HG03196 (cell line): ENCODE measurements at regions not wholly inside any gene's neighbourhood (a gene's known extent, or its start where the extent isn't known, plus 50 kb on each side); places are given as distances from the start of the nearest gene placed in this dataset.

ENCODE experiments used
- ATAC-seq: cut with Tn5 transposase; IDR thresholded peaks from one replicate; pipeline ENCODE4 v1.9.1; 2021; ENCODE audit not compliant: unreplicated experiment

DNA sequence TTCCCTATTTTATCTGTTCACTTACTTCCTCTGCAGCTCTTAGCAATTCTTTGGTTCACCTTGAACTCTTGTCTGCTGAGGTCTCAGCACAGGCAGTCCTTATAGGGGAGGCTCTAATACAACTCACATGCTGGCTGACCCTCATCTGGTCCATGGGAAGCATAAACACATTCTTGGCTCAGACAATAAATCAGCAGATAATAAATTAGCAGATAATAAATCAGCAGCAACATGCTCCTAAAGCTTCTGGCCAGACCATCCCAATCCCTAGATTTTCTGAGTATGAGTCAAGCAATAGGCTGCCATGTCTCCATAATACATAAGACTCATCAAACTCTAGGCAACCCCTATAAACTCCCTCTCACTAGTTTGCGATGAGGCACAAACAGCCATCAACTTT is 208.6 kb upstream of the STEAP4 start:
- no peak for ATAC-seq

- no peak for ATAC-seq
These were observed 202.6 kb upstream of the STEAP4 start for GRCh38 chr7:88509341-88509740.

GRCh38 chr7:88500131-88500530 is 193.4 kb upstream of the STEAP4 start:
- ATAC-seq = no peak

- ATAC-seq = no peak
These were observed 189.4 kb upstream of the STEAP4 start for GRCh38 chr7:88495881-88496725.

DNA sequence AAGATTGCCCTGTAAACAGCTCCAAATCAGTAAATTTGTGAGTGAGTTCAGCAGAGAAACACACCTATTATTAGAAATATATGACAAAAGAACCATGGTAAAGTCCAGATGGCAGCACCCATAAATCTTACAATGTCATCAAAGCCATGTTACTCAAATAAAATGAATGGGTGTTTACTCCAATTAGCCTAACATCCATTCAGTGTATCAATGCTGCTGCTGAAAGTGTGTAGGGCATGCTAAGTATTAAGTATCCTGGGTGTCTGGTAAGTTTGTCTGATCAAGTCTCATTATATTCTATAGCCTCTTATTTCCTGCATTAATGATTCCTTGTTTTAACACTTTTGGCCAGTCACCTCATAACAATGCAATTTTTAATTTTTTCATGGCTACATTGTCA is 185.5 kb upstream of the STEAP4 start:
- no peak for ATAC-seq

DNA sequence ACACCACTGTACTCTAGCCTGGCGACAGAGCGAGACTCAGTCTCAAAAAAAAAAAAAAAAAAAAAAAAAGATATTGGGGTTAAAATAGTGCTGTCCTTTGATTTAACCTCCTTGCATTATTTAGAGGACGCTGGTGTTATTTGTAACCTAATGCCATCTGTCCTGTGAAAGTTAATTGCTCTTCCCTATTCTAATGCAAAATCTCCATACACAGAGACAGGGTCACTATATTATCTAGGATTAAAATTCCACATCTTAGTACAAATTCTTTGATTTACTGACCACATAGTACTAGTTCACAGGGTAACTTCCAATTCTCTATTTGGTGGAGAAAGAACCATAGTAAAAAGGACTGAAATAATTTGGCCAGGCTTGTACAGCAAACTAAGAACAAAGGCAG is 184.2 kb upstream of the STEAP4 start:
- ATAC-seq = no peak

- no peak for ATAC-seq
These were observed 183.5 kb upstream of the STEAP4 start for GRCh38 chr7:88490161-88490560.

DNA sequence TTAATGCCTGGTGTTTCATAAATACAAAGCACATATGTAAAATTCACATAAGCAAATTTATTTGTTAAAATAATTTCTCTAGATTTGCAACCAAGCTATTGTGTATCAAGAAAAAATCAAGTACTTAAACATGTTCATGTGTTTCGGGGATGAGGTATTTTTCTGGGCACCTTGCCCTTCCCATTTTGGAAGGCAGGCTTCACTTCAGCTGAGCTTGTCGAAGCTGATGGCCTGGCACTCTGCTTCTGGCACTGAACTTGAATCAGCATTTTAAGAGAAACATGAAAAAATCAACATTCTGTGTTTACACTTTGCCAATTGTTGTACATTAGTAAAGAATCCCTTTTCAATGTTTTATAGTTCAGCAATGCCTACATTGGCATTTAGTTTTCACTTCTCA is 179.1 kb upstream of the STEAP4 start:
- no peak for ATAC-seq

DNA sequence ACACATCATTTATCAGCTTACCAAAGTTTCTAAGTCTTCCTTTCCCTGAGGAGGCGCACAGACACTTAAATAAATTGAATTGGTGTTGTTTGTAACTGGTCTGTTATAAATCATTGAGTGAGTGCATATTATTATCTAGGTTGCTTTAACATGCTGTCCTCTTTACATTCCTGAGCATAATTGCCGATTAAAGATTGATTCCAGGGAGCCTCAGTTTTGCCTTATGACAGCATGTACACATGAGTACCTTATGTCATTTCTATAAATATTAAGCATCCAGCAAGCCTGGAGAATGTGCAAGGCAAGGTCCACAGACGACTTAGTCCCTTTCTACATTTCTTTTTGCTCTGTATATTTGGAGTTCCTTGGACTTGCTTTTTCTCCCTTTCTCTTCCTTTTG is 177.9 kb upstream of the STEAP4 start:
- ATAC-seq = no peak

GRCh38 chr7:88480896-88481295 is 174.2 kb upstream of the STEAP4 start:
- ATAC-seq = no peak

GRCh38 chr7:88480271-88480670 is 173.6 kb upstream of the STEAP4 start:
- no peak for ATAC-seq

DNA sequence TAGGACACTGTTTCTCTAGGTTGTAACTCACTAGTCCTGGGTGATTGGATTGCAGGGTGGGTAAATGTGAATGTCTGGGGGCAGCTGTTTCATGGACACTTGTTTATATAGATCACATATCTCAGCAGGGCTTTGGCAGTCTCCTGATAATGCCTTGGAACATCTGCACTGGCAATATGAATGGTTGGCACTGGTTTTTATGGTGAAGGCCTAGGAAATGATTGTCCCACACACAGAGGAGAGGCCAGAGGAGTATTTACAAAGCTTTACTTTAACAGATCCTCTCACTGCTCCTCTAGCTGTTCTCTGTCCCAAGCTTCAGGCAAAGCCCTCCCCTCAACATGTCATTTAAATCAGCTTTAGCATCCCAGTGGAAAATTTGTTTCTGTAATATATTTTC is 171.3 kb upstream of the STEAP4 start:
- ATAC-seq = no peak

DNA sequence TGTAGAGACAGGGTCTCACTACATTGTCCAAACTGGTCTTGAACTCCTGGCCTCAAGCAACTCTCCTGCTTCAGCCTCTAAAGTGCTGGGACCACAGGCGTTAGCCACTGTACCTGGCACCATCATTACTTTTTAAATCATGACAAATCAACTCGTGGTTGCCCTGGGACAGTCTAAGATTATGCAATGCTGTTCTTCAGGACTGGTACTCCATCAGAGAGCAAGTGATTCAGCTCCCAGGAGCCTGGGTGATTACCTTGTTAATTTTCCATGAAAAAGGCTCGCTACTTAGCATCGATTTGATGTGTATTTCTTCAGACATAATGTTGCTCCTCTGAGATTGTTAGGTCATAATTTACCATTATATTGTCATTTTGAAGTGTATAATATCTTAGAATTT is 158.9 kb upstream of the STEAP4 start:
- no peak for ATAC-seq

DNA sequence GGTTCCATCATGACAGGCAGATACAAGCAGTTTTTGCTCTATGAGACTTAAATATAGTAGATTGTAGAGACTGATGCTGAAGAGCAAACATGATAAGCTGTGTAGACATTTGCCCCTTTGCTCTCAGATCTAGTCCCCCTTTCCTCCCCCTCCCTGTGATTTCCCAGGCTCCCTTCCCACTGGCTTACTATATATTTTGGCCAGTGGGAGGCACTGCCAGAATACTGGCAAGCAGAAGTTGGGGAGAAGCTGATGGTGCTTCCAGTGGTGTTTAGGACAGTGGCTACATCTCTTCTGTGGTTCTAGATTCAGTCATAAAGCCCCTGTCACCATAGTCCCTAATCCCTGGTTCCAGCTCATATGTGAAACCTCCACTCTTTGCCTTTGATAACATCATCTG is 156.1 kb upstream of the STEAP4 start:
- ATAC-seq = no peak

DNA sequence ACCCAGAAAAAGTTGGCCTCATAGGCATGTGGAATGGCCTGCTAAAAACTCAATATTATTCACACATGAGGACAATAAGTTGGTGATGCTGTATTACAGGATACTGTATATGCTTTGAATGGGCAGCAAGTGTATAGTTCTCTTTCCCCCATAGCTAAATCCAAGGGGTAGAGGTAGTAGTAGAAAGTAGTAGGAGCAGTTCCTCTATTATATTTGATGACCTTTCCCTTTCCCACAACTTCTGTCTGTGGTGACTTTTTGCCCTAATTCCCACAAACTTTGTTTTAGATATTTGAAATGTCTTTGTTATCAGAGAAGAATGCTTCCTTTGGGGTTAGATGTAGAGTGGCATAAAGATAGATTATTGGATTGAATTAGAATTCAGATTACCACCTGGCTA is 154.0 kb upstream of the STEAP4 start:
- ATAC-seq = no peak

DNA sequence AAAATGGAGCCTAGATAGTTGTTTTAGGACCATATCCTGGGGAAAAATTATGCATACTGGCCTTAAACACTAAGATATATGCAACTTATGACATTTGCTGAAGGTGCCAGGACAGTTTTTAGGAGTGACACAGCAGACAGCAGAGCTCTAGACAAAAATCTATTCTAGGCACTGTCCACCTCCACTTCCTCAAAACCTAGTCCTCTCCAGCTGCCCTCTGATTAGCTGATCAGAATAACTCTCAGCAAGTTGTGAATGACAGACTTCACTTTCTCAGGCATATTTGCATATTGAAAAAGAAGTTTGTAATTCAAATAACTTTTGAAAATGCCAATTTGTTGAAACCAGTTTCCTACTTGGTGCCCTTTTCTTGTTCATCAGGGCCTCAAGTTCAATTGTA is 152.3 kb upstream of the STEAP4 start:
- no peak for ATAC-seq

- ATAC-seq = no peak
These were observed 151.6 kb upstream of the STEAP4 start for GRCh38 chr7:88458279-88458678.

DNA sequence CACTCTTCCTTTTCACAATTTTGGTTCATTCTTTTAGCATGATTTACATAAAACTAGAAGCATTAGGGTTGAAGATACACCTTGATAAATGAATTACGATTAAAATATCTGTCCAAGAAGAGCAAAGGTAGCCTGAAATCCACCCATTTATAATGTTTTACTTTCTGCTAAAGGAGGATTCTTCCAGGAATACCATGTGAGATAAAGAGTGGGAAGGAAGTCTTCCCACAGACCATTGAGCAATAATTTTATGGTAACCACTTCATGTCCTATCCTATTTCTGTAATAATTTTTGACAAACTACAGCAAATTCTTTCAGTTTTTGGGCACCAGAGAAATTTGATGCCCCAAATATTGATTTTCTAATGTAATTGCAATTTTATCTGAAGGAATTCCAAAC is 150.6 kb upstream of the STEAP4 start:
- no peak for ATAC-seq

- ATAC-seq = no peak
These were observed 149.8 kb upstream of the STEAP4 start for GRCh38 chr7:88456490-88456889.

GRCh38 chr7:88455696-88456095 is 149.0 kb upstream of the STEAP4 start:
- ATAC-seq = no peak

DNA sequence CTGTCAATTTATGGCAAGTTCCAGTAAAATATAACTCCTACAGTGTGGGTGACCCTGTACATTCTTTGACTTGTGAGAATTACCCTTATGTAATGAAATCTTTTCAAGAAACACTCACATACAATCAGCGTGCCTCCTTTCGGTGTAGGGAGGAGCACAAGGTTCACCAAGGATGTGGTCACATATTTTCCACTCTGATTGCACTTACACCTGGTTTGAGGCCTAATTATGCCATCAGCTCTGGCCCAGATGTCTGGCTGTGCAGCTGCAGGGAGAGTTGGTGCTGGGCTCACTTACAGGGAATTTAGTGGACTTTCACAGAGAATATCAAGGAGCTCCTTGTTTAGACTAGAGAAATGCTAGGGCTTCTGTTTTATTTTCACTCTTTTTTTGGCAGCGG is 146.0 kb upstream of the STEAP4 start:
- ATAC-seq = no peak

DNA sequence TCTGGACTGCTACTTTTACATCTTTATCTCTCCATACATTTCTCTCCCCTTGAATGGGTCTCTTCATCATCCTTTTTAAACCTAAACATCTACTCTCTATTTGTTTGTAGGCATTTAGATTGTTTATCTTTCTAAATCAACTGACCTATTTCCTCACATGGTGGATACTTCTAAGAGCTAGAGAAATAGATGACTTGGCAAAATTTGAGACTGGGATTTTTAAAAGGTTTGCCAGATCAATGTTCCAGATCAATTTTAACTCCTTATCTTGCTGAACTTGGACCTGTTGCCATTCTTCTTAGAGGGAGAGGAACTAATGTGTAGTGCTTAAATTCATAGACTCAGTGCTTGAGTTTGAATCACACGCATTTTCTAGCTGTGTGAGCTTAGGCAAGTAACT is 144.2 kb upstream of the STEAP4 start:
- no peak for ATAC-seq

DNA sequence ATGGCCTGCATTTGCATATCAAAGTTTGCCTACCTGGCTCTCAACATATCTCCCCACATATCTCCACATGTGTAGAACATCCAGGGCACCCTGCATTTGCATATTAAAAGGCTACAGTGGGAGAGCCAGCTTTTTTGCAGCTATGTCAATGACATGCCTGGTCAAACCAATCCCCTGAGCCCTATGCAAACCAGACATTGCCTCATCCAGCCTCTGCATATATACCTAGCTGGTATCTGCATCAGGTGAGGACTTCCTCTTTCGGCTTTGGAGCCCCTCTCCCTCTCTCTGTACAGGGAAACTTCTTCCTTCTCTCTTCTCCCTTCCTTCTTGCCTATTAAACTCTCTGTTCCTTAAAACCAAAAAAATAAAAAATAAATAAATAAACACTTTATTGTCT is 142.7 kb upstream of the STEAP4 start:
- ATAC-seq = no peak
